Muscle layer of duodenum (tissue), 2 donors: ENCODE measurements at regions not wholly inside any gene's neighbourhood (a gene's known extent, or its start where the extent isn't known, plus 50 kb on each side); places are given as distances from the start of the nearest gene placed in this dataset.

Experiments
- H3K27ac ChIP-seq: one replicate; pipeline ENCODE4 v1.7.0; 2013; ENCODE audit warnings: mild to moderate bottlenecking, low read length
- H3K27me3 ChIP-seq: one replicate; pipeline ENCODE4 v1.7.0; 2013; ENCODE audit warnings: low read depth, mild to moderate bottlenecking, control low read depth, low read length
- H3K36me3 ChIP-seq, 2 donors: one replicate each; pipeline ENCODE4 v1.7.0; 2013; ENCODE audit warnings: low read length in 2 of 2, control low read depth in 1 of 2, mild to moderate bottlenecking in 1 of 2; ENCODE audit not compliant: insufficient read depth in 2 of 2, control insufficient read depth in 1 of 2
- H3K4me1 ChIP-seq, 2 donors: one replicate each; pipeline ENCODE4 v1.7.0; 2013; ENCODE audit warnings: low read length in 2 of 2, mild to moderate bottlenecking in 2 of 2, control low read depth in 1 of 2, moderate library complexity in 1 of 2; ENCODE audit not compliant: insufficient read depth in 2 of 2, control insufficient read depth in 1 of 2
- H3K4me3 ChIP-seq, 2 donors: one replicate each; pipeline ENCODE4 v1.7.0; 2013; ENCODE audit warnings: low read length in 2 of 2, low read depth in 1 of 2, mild to moderate bottlenecking in 1 of 2
- H3K9me3 ChIP-seq, 2 donors: one replicate each; pipeline ENCODE4 v1.7.0; 2013; ENCODE audit warnings: low read length in 2 of 2, control low read depth in 1 of 2, mild to moderate bottlenecking in 1 of 2; ENCODE audit not compliant: control insufficient read depth in 1 of 2
- donor health status: healthy.

- no peak overlapping the region for H3K27ac ChIP-seq
- H3K36me3 ChIP-seq, result no peaks in the 10 kb centered on the region
- H3K4me1 ChIP-seq, result no peaks in the 10 kb centered on the region
- H3K4me3 ChIP-seq, result no peak overlapping the region
- no peaks in the 10 kb centered on the region for H3K27me3 ChIP-seq
- no peaks in the 10 kb centered on the region for H3K9me3 ChIP-seq
These were observed 259.7 kb upstream of the DCN start for GRCh38 chr12:91441993-91442952.

GRCh38 chr12:91441246-91441645, 258.6 kb upstream of the DCN start:
- Histone ChIP-seq H3K4me3 (no peak overlapping the region), H3K4me1 (no peaks in the 10 kb centered on the region), H3K27me3 (no peaks in the 10 kb centered on the region), H3K36me3 (no peaks in the 10 kb centered on the region), H3K27ac (no peak overlapping the region), H3K9me3 (no peaks in the 10 kb centered on the region)

- no peak overlapping the region for H3K4me3 ChIP-seq
- no peaks in the 10 kb centered on the region for H3K9me3 ChIP-seq
- H3K36me3 ChIP-seq, result no peaks in the 10 kb centered on the region
- H3K27me3 ChIP-seq, result no peaks in the 10 kb centered on the region
- H3K4me1 ChIP-seq, result no peaks in the 10 kb centered on the region
- no peak overlapping the region for H3K27ac ChIP-seq
These were observed 251.5 kb upstream of the DCN start for GRCh38 chr12:91434081-91434480.

- no peak overlapping the region for H3K27ac ChIP-seq
- no peaks in the 10 kb centered on the region for H3K4me1 ChIP-seq
- H3K4me3 ChIP-seq, result no peak overlapping the region
- H3K9me3 ChIP-seq, result no peaks in the 10 kb centered on the region
- no peaks in the 10 kb centered on the region for H3K27me3 ChIP-seq
- no peaks in the 10 kb centered on the region for H3K36me3 ChIP-seq
These were observed 250.1 kb upstream of the DCN start for GRCh38 chr12:91432755-91433154.

- no peak overlapping the region for H3K4me3 ChIP-seq
- no peak overlapping the region for H3K27ac ChIP-seq
- H3K36me3 ChIP-seq, result no peaks in the 10 kb centered on the region
These were observed 249.5 kb upstream of the DCN start for GRCh38 chr12:91432089-91432488.

GRCh38 chr12:91424506-91424905, 241.9 kb upstream of the DCN start:
- Histone ChIP-seq H3K27ac (no peak overlapping the region), H3K9me3 (no peaks in the 10 kb centered on the region), H3K36me3 (no peaks in the 10 kb centered on the region), H3K27me3 (no peaks in the 10 kb centered on the region), H3K4me3 (no peak overlapping the region), H3K4me1 (no peaks in the 10 kb centered on the region)

More at GRCh38 chr12:91432089-91432488, 249.5 kb upstream of the DCN start:
- no peaks in the 10 kb centered on the region for H3K9me3 ChIP-seq
- no peaks in the 10 kb centered on the region for H3K4me1 ChIP-seq
- H3K27me3 ChIP-seq, result no peaks in the 10 kb centered on the region

GRCh38 chr12:91423693-91424050, 241.1 kb upstream of the DCN start:
- Histone ChIP-seq H3K4me3 (no peak overlapping the region), H3K9me3 (no peaks in the 10 kb centered on the region), H3K27me3 (no peaks in the 10 kb centered on the region), H3K4me1 (no peaks in the 10 kb centered on the region), H3K27ac (no peak overlapping the region), H3K36me3 (no peaks in the 10 kb centered on the region)

- Histone ChIP-seq H3K9me3 (no peaks in the 10 kb centered on the region), H3K4me1 (no peaks in the 10 kb centered on the region), H3K4me3 (no peak overlapping the region), H3K36me3 (no peaks in the 10 kb centered on the region), H3K27ac (no peak overlapping the region), H3K27me3 (no peaks in the 10 kb centered on the region)
These were observed 240.4 kb upstream of the DCN start for GRCh38 chr12:91422811-91423692.

GRCh38 chr12:91422127-91422526, 239.5 kb upstream of the DCN start:
- Histone ChIP-seq H3K36me3 (no peaks in the 10 kb centered on the region), H3K27me3 (no peaks in the 10 kb centered on the region), H3K27ac (no peak overlapping the region), H3K9me3 (no peaks in the 10 kb centered on the region), H3K4me1 (no peaks in the 10 kb centered on the region), H3K4me3 (no peak overlapping the region)

GRCh38 chr12:91419809-91420208, 237.2 kb upstream of the DCN start:
- H3K9me3 ChIP-seq, result no peaks in the 10 kb centered on the region
- H3K4me3 ChIP-seq, result no peak overlapping the region
- no peaks in the 10 kb centered on the region for H3K27me3 ChIP-seq
- no peak overlapping the region for H3K27ac ChIP-seq
- H3K36me3 ChIP-seq, result no peaks in the 10 kb centered on the region
- no peaks in the 10 kb centered on the region for H3K4me1 ChIP-seq

GRCh38 chr12:91418221-91419090, 235.8 kb upstream of the DCN start:
- Histone ChIP-seq H3K27ac (no peak overlapping the region), H3K27me3 (no peaks in the 10 kb centered on the region), H3K4me3 (no peak overlapping the region), H3K36me3 (no peaks in the 10 kb centered on the region), H3K9me3 (no peaks in the 10 kb centered on the region), H3K4me1 (peaks cover 0 to 3% of the 10 kb centered on the region in 2 donors)
